Cardiac muscle cell (in vitro differentiated cells and primary cell): ENCODE measurements at regions not wholly inside any gene's neighbourhood (a gene's known extent, or its start where the extent isn't known, plus 50 kb on each side); places are given as distances from the start of the nearest gene placed in this dataset.

ENCODE experiments used
- DNase-seq, 2 donors: peaks; one replicate each; pipeline versions ENCODE4 v3.0.0 to v3.0.0-alpha.2; 2010 to 2017; ENCODE audit warnings: low read depth in 1 of 2, low spot score in 1 of 2
- H3K27ac ChIP-seq: fragments of 200-600 bp; sonication (generic); 2 replicates; pipeline ENCODE4 v1.5.1; 2016
- H3K27me3 ChIP-seq: fragments of 200-600 bp; sonication (generic); 2 replicates; pipeline ENCODE4 v1.6.0; 2016; ENCODE audit warnings: control low read depth
- H3K36me3 ChIP-seq: fragments of 200-600 bp; sonication (generic); 2 replicates; pipeline ENCODE4 v1.5.1; 2016; ENCODE audit warnings: control low read depth
- H3K4me1 ChIP-seq: fragments of 200-600 bp; sonication (generic); 2 replicates; pipeline ENCODE4 v1.8.1; 2017; ENCODE audit warnings: low read depth, mild to moderate bottlenecking, mixed run types
- H3K4me3 ChIP-seq: fragments of 200-600 bp; sonication (generic); 2 replicates; pipeline ENCODE4 v1.5.1; 2016; ENCODE audit warnings: mild to moderate bottlenecking
- H3K9me3 ChIP-seq: fragments of 200-600 bp; sonication (generic); 2 replicates; pipeline ENCODE4 v1.5.1; 2017; ENCODE audit warnings: low read depth, mild to moderate bottlenecking, control low read depth
- CTCF ChIP-seq: IDR thresholded peaks from 2 replicates; pipeline ENCODE4 v1.5.1; 2012; ENCODE audit warnings: low read depth, mild to moderate bottlenecking, low read length

- H3K4me3 ChIP-seq: no peak overlapping the region
- no peak for DNase-seq
- no peaks in the 10 kb centered on the region for H3K9me3 ChIP-seq
- no peak for TF ChIP-seq CTCF
- no peak overlapping the region for H3K27ac ChIP-seq
- H3K36me3 ChIP-seq: no peaks in the 10 kb centered on the region
- peaks cover 99% of the 10 kb centered on the region for H3K27me3 ChIP-seq
- no peaks in the 10 kb centered on the region for H3K4me1 ChIP-seq
These were observed 561.1 kb downstream of the NR2F1-AS1 start for GRCh38 chr5:93019896-93020295.

GRCh38 chr5:93018461-93018860 lies 562.6 kb downstream of the NR2F1-AS1 start:
- H3K4me1 ChIP-seq: no peaks in the 10 kb centered on the region
- DNase-seq: peak in 1 of 2 donors; percentile 21
- H3K9me3 ChIP-seq: no peaks in the 10 kb centered on the region
- no peak overlapping the region for H3K27ac ChIP-seq
- no peak overlapping the region for H3K4me3 ChIP-seq
- H3K27me3 ChIP-seq: peaks cover 98% of the 10 kb centered on the region
- TF ChIP-seq CTCF: no peak
- H3K36me3 ChIP-seq: no peaks in the 10 kb centered on the region

GRCh38 chr5:93017849-93018248 lies 563.2 kb downstream of the NR2F1-AS1 start:
- no peak for TF ChIP-seq CTCF
- Histone ChIP-seq H3K4me3 (no peak overlapping the region), H3K9me3 (no peaks in the 10 kb centered on the region), H3K4me1 (no peaks in the 10 kb centered on the region), H3K36me3 (no peaks in the 10 kb centered on the region), H3K27ac (no peak overlapping the region), H3K27me3 (peaks cover 98% of the 10 kb centered on the region)
- DNase-seq: peak in 1 of 2 donors; percentile 35

- H3K27me3 ChIP-seq: peaks cover 98% of the 10 kb centered on the region
- TF ChIP-seq CTCF: no peak
These were observed 563.6 kb downstream of the NR2F1-AS1 start for GRCh38 chr5:93017376-93017775.

GRCh38 chr5:93010616-93011015 lies 570.4 kb downstream of the NR2F1-AS1 start:
- no peak overlapping the region for H3K27ac ChIP-seq
- DNase-seq: no peak
- H3K4me3 ChIP-seq: no peak overlapping the region
- no peak for TF ChIP-seq CTCF
- H3K36me3 ChIP-seq: no peaks in the 10 kb centered on the region
- H3K27me3 ChIP-seq: peaks cover 70% of the 10 kb centered on the region
- H3K9me3 ChIP-seq: no peaks in the 10 kb centered on the region
- no peaks in the 10 kb centered on the region for H3K4me1 ChIP-seq

More at GRCh38 chr5:93017376-93017775, 563.6 kb downstream of the NR2F1-AS1 start:
- no peak for DNase-seq
- no peak overlapping the region for H3K27ac ChIP-seq
- no peaks in the 10 kb centered on the region for H3K9me3 ChIP-seq
- no peak overlapping the region for H3K4me3 ChIP-seq
- no peaks in the 10 kb centered on the region for H3K4me1 ChIP-seq
- no peaks in the 10 kb centered on the region for H3K36me3 ChIP-seq

- H3K27me3 ChIP-seq: peaks cover 70% of the 10 kb centered on the region
- H3K4me1 ChIP-seq: no peaks in the 10 kb centered on the region
- no peaks in the 10 kb centered on the region for H3K36me3 ChIP-seq
- H3K4me3 ChIP-seq: no peak overlapping the region
- TF ChIP-seq CTCF: no peak
- no peak overlapping the region for H3K27ac ChIP-seq
- DNase-seq: no peak
- H3K9me3 ChIP-seq: no peaks in the 10 kb centered on the region
These were observed 571.0 kb downstream of the NR2F1-AS1 start for GRCh38 chr5:93010037-93010436.
